Daoy (cell line): ENCODE measurements at regions not wholly inside any gene's neighbourhood (a gene's known extent, or its start where the extent isn't known, plus 50 kb on each side); places are given as distances from the start of the nearest gene placed in this dataset.
A peak's percentile ranks its signal among the peaks of the same experiment; 100 is the strongest.

Experiments
- DNase-seq: peaks from one replicate; pipeline ENCODE4 v3.0.0-alpha.2; 2015; ENCODE audit warnings: low read depth

GRCh38 chr3:118059096-118059495, 975.5 kb downstream of the IGSF11 start:
- no peak for DNase-seq

GRCh38 chr3:118067439-118067838, 967.2 kb downstream of the IGSF11 start:
- no peak for DNase-seq

GRCh38 chr3:118075873-118076272, 958.8 kb downstream of the IGSF11 start:
- DNase-seq: no peak

DNA sequence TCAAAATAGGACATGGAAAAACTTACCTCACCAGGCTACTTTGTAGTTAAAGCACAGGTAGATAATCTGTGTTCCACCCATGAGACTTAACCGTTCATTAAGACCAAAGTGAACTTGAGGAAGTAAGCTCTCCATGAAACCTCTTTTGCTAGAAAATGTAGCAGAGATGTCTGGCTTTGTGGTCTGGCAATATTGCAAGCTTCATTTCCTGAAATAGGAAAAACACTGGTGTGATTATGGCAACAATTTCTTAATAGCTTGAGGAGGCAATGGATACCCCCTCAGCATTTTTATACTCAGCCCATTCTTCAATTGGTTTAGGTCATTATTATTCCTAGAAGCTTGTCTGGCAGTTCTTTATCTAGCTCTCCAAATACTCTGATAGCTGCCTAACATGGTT, 957.3 kb downstream of the IGSF11 start:
- no peak for DNase-seq

GRCh38 chr3:118080889-118081288, 953.8 kb downstream of the IGSF11 start:
- DNase-seq: no peak

GRCh38 chr3:118088696-118089095, 946.0 kb downstream of the IGSF11 start:
- DNase-seq: no peak

DNA sequence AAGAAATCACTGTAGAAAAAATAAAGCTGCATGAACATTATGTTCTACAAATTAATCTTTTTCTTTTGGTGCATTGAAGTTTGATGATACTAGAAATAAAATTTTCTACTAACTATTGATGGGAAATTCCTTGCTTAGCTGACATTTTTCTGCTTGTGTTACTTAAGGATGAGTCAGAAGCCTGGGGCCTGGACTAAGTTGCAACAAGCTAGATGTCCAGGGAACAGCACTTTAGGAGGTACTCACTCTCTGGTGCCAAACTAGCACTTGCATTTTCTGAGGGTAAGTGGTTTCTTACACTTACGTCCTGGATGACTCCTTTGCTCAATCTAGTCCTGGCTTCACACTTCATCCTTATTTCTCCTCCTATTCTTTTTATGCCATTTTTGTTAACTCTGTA, 945.1 kb downstream of the IGSF11 start:
- no peak for DNase-seq

DNA sequence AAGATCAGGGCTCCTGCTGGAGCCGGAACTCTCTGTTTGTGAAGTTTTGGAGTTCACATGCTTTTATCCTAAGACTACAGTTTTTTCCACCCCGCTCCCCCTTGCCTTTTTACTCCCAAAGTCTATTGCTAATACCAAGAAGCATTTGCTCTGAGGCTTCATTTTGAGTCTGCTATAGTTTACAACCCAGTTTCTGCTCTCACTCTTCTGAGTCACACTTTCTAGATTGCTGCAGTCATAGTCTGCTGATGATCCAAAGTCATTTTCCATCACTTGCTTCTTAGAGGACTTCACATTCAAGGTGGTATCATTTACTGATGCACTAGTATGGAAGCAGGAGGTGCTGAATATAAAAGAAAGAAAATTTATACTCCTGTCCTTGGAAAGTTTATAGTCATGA, 937.4 kb downstream of the IGSF11 start:
- no peak for DNase-seq

DNA sequence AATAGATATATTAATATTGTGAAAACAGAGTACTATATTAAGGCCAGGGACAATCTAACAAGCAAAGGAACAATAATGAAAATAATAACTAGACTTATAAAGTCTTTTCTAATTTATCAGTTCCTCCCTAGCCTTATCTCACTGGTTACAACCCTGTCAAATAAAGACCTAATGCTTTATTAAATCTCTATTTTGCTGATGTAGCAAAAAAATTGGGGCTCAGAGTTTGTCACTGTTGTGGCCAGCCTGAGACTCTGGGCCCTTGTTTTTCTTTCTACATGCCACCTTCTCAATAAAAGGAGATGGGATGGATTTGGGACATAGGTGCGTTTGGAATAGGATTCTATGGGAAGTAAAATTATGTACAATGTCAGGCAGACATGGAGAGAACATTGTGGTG, 937.0 kb downstream of the IGSF11 start:
- DNase-seq: no peak

- DNase-seq: no peak
These were observed 935.8 kb downstream of the IGSF11 start for GRCh38 chr3:118098827-118099226.

DNA sequence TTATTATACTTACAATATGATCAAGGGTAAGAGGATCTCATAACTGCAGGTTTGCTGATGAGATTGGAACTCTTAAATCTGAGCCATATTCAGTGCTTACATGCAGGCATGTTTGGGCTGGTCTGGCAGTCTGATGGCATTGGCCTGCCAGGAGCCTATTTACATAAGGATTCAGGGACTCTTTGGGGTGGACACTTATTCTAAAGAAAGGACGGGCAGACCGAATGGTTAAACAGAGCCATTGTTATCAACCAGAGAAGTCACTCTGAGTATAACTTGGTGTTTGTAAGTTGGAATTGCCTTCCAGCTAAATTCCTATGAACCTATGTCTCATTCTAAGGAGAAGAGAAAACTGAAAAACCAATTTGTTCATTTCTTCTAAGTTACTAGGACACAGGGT, 932.8 kb downstream of the IGSF11 start:
- DNase-seq: no peak

GRCh38 chr3:118102737-118103136, 931.9 kb downstream of the IGSF11 start:
- DNase-seq: peak; percentile 8

DNA sequence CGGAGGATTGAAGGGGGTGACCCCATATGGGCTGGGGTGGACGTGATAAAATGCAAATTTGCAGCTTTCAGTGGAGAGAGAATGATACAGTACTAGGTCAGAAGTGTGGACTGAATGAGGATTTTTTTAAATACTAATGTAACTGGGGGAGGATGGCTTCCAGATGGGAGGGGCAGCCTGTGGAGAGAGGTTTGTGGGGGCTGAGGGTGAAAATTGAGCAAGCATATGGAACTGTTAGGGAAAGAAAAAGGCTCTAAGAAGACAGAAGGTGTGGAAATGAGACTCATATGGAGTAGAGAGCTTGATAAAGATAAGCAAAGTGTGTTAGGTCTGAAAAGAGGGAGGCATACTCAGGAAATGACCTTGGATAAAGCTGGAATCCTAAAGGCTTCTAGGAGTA, 926.4 kb downstream of the IGSF11 start:
- no peak for DNase-seq

GRCh38 chr3:118108769-118109168, 925.9 kb downstream of the IGSF11 start:
- no peak for DNase-seq

DNA sequence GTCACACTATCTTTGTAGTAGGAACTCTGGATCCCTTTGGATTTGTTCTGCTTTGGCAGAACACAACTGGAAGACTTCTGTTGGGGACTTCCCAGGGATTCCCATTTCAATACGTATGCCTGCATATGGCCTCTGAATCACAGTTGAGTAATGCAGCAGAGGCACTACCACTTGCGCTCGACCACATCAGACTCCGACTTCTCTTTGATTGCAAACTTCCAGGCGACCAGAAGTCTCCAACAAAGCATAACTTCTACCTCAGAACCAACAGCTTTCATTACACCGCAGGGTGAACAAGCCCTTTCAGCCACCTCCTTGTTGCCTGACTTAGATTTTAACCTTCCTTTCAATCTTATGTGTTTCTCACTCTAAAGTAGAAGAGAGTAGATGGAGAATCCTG, 924.4 kb downstream of the IGSF11 start:
- peak; percentile 65 for DNase-seq

GRCh38 chr3:118116991-118117390, 917.7 kb downstream of the IGSF11 start:
- DNase-seq: no peak

GRCh38 chr3:118126751-118127150, 907.9 kb downstream of the IGSF11 start:
- DNase-seq: no peak

GRCh38 chr3:118127992-118128391, 906.7 kb downstream of the IGSF11 start:
- no peak for DNase-seq

DNA sequence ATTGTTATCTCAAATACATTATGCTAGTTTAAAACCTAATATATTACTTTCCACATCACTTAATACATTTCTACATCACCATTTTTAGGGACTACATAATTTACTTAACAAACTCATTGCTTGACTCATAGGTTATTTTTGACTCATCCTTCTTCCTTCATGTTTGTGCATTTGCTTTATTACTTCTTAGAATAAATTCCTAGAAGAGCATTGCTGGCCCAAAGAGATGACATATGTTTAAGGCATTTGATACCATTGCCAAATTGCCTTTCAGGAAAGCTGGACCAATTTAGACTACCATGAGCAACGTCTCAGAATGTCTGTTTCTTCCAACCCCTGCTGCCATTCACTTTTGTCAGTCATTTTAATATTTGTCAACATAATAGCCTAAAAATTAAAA, 905.8 kb downstream of the IGSF11 start:
- peak; percentile 18 for DNase-seq

GRCh38 chr3:118137778-118138177, 896.9 kb downstream of the IGSF11 start:
- DNase-seq: no peak

GRCh38 chr3:118144919-118145318, 889.7 kb downstream of the IGSF11 start:
- DNase-seq: no peak

DNA sequence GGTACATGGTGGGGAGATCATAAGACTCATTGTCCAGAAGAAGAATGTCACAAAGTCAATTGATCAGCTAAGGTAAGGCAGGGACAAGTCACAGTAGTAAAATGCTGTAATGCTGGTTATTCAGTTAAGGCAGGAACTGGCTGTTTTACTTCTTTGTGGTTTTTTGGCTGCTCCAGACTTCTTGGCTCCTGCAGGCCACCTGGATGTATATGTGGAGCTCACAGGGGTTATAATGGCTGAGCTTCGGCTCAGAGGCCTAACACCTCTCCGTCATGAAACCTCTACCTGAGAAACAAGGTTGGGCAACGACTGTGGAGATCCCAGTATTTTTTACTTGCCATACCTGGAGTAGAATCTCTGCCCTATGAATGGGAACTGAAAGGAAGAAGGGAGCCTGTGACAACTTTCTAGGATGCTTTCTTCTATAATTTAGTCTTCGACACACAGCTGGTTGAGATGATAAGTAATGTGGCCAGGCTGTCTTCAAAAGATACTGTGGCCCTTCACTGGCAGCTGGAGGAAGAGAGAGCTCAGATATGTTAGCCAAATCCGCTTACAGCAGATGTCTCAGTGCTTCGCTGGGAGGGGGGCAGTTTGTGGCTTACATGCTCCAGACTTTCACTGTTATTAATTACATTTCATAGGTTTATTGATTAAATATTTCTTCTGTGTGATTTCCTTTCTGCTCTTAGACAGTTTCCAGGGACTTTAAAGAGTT, 887.8 kb downstream of the IGSF11 start:
- DNase-seq: no peak

- no peak for DNase-seq
These were observed 883.5 kb downstream of the IGSF11 start for GRCh38 chr3:118151164-118151563.
